CD14-positive monocyte (primary cell): ENCODE measurements at regions not wholly inside any gene's neighbourhood (a gene's known extent, or its start where the extent isn't known, plus 50 kb on each side); places are given as distances from the start of the nearest gene placed in this dataset.

ENCODE experiments used
- DNase-seq, 3 donors: peaks; one replicate each; pipeline ENCODE4 v3.0.0-alpha.2; 2011 to 2022
- H2AFZ ChIP-seq: 2 replicates; pipeline ENCODE4 v1.6.0; 2012; ENCODE audit warnings: mild to moderate bottlenecking, low read depth, low read length, inconsistent platforms; ENCODE audit not compliant: insufficient read depth, poor library complexity, severe bottlenecking
- H3K27ac ChIP-seq, 2 donors: 1 replicate in 1 of 2; 2 replicates in 1 of 2; pipeline ENCODE4 v1.5.1; 2012 to 2013; ENCODE audit warnings: low read length in 2 of 2, control low read depth in 1 of 2, inconsistent platforms in 1 of 2, low read depth in 1 of 2, mild to moderate bottlenecking in 1 of 2
- H3K27me3 ChIP-seq, 2 donors: one replicate each; pipeline versions ENCODE4 v1.6.0 to v1.6.1; 2011 to 2013; ENCODE audit warnings: low read length in 2 of 2; ENCODE audit not compliant: control insufficient read depth in 2 of 2, insufficient read depth in 2 of 2
- H3K36me3 ChIP-seq, 2 donors: replicated peaks in 1 of 2; 1 replicate in 1 of 2; 2 replicates in 1 of 2; pipeline versions ENCODE4 v1.5.1 to v1.6.1; 2012 to 2013; ENCODE audit warnings: low read length in 2 of 2, control low read depth in 1 of 2, inconsistent platforms in 1 of 2, mild to moderate bottlenecking in 1 of 2; ENCODE audit not compliant: insufficient read depth in 2 of 2, control insufficient read depth in 1 of 2
- H3K4me1 ChIP-seq, 2 donors: 1 replicate in 1 of 2; 2 replicates in 1 of 2; pipeline versions ENCODE4 v1.5.1 to v1.6.1; 2012 to 2013; ENCODE audit warnings: low read length in 2 of 2, control low read depth in 1 of 2, inconsistent platforms in 1 of 2, mild to moderate bottlenecking in 1 of 2, moderate library complexity in 1 of 2; ENCODE audit not compliant: insufficient read depth in 2 of 2, control insufficient read depth in 1 of 2
- H3K4me2 ChIP-seq: replicated peaks from 2 replicates; pipeline ENCODE3; 2012; ENCODE audit warnings: low read length, moderate library complexity, mild to moderate bottlenecking; ENCODE audit not compliant: poor library complexity, severe bottlenecking; ENCODE audit errors: extremely low read depth
- H3K4me3 ChIP-seq, 3 experiments: fragments of 200-600 bp in 1 of 3; sonication (generic) in 1 of 3; replicated peaks in 1 of 3; 1 replicate in 2 of 3; 2 replicates in 1 of 3; pipeline ENCODE4 v1.5.1; 2011 to 2013; ENCODE audit warnings: low read length in 3 of 3, mild to moderate bottlenecking in 3 of 3, control low read depth in 2 of 3, low read depth in 2 of 3, inconsistent platforms in 1 of 3, moderate library complexity in 1 of 3
- H3K79me2 ChIP-seq: 2 replicates; pipeline ENCODE4 v1.6.0; 2012; ENCODE audit warnings: mild to moderate bottlenecking, control low read depth, inconsistent platforms, low read length, moderate library complexity; ENCODE audit not compliant: insufficient read depth
- H3K9ac ChIP-seq: 2 replicates; pipeline ENCODE4 v1.6.0; 2017; ENCODE audit warnings: low read length, mild to moderate bottlenecking; ENCODE audit not compliant: insufficient read depth, poor library complexity, severe bottlenecking
- H3K9me3 ChIP-seq, 2 donors: replicated peaks in 1 of 2; 1 replicate in 1 of 2; 2 replicates in 1 of 2; pipeline versions ENCODE4 v1.5.1 to v1.6.1; 2012 to 2013; ENCODE audit warnings: low read length in 2 of 2, control low read depth in 1 of 2; ENCODE audit not compliant: control insufficient read depth in 1 of 2, insufficient read depth in 1 of 2
- H4K20me1 ChIP-seq: 2 replicates; pipeline ENCODE4 v1.6.0; 2012; ENCODE audit warnings: mild to moderate bottlenecking, low read length, control low read depth, moderate library complexity; ENCODE audit not compliant: insufficient read depth
- H3K27ac Mint-ChIP-seq, 7 donors: one replicate each; pipeline ENCODE4 v1.8.0; 2020; ENCODE audit warnings: mild to moderate bottlenecking in 7 of 7, mixed read lengths in 7 of 7, moderate library complexity in 6 of 7, inconsistent platforms in 2 of 7
- H3K27me3 Mint-ChIP-seq, 3 donors: one replicate each; pipeline ENCODE4 v1.8.0; 2021 to 2022; ENCODE audit warnings: low read depth in 3 of 3, mild to moderate bottlenecking in 3 of 3, mixed read lengths in 3 of 3, moderate library complexity in 3 of 3, inconsistent platforms in 1 of 3
- H3K36me3 Mint-ChIP-seq, 2 donors: one replicate each; pipeline ENCODE4 v1.8.0; 2020; ENCODE audit warnings: mixed read lengths in 2 of 2, inconsistent platforms in 1 of 2, mild to moderate bottlenecking in 1 of 2
- H3K4me1 Mint-ChIP-seq: one replicate; pipeline ENCODE4 v1.8.0; 2020; ENCODE audit warnings: mild to moderate bottlenecking, mixed read lengths
- H3K4me3 Mint-ChIP-seq, 2 donors: one replicate each; pipeline ENCODE4 v1.8.0; 2020; ENCODE audit warnings: mild to moderate bottlenecking in 2 of 2, mixed read lengths in 2 of 2, moderate library complexity in 1 of 2
- H3K9me3 Mint-ChIP-seq, 7 donors: one replicate each; pipeline ENCODE4 v1.8.0; 2020 to 2022; ENCODE audit warnings: mixed read lengths in 7 of 7, mild to moderate bottlenecking in 6 of 7, moderate library complexity in 6 of 7, inconsistent platforms in 2 of 7
- CTCF ChIP-seq: fragments of 200-600 bp; IDR thresholded peaks from one replicate; pipeline ENCODE4 v1.8.0; 2022; ENCODE audit warnings: antibody characterized with exemption, mild to moderate bottlenecking
- WGBS: methylation state at CpG from one replicate; pipeline ENCODE4 v1.1.5; 2013; ENCODE audit warnings: missing lambda C conversion rate; ENCODE audit not compliant: insufficient coverage; 5-methylcytosine and 5-hydroxymethylcytosine counted together
- intact Hi-C, 2 donors: fragments of 100-400 bp; cut with micrococcal nuclease; formaldehyde crosslinking; loops; one replicate each; pipeline versions ENCODE4 v1.15.0 to v1.15.1; 2023

- no peak for TF ChIP-seq CTCF
- Histone ChIP-seq H4K20me1 (no peaks in the 10 kb centered on the region), H3K27me3 (peaks cover 0 to 9% of the 10 kb centered on the region in 2 donors), H3K4me1 (no peaks in the 10 kb centered on the region), H3K36me3 (no peaks in the 10 kb centered on the region), H3K79me2 (no peaks in the 10 kb centered on the region), H3K4me3 (no peak overlapping the region), H3K9ac (no peak overlapping the region), H3K27ac (no peak overlapping the region), H3K4me2 (no peak overlapping the region), H3K9me3 (peaks cover 9 to 10% of the 10 kb centered on the region in 2 donors), H2AFZ (no peak overlapping the region)
- H3K9me3 Mint-ChIP-seq, result peaks cover 4 to 14% (median 8%) of the 10 kb centered on the region in 7 donors
- intact Hi-C loops, result no loop called here
- H3K27me3 Mint-ChIP-seq, result peaks cover 8 to 23% (median 21%) of the 10 kb centered on the region in 3 donors
- no peaks in the 10 kb centered on the region for H3K36me3 Mint-ChIP-seq
- H3K27ac Mint-ChIP-seq, result no peak overlapping the region
- 93% methylated on average over 2 of the region's 7 CpGs for WGBS
- no peak for DNase-seq
- H3K4me1 Mint-ChIP-seq, result no peaks in the 10 kb centered on the region
- no peak overlapping the region for H3K4me3 Mint-ChIP-seq
Observed at GRCh38 chr6:168937054-168937453, 316.6 kb downstream of the THBS2 start.

GRCh38 chr6:168935628-168936010 is 318.0 kb downstream of the THBS2 start:
- H3K27ac Mint-ChIP-seq, result no peak overlapping the region
- 20% methylated on average over 5 of the region's 10 CpGs for WGBS
- H3K79me2 ChIP-seq, result no peaks in the 10 kb centered on the region

More at GRCh38 chr6:168935628-168936010, 318.0 kb downstream of the THBS2 start:
- Histone ChIP-seq H3K27me3 (peaks cover 0 to 9% of the 10 kb centered on the region in 2 donors), H3K36me3 (no peaks in the 10 kb centered on the region), H3K4me1 (no peaks in the 10 kb centered on the region), H3K27ac (no peak overlapping the region), H4K20me1 (no peaks in the 10 kb centered on the region), H3K9me3 (peaks cover 21 to 22% of the 10 kb centered on the region in 2 donors), H2AFZ (no peak overlapping the region), H3K4me3 (no peak overlapping the region), H3K4me2 (no peak overlapping the region), H3K9ac (no peak overlapping the region)
- DNase-seq, result no peak
- Mint-ChIP-seq H3K9me3 (peaks cover 4 to 20% (median 11%) of the 10 kb centered on the region in 7 donors), H3K36me3 (no peaks in the 10 kb centered on the region), H3K27me3 (peaks cover 8 to 21% (median 21%) of the 10 kb centered on the region in 3 donors), H3K4me1 (no peaks in the 10 kb centered on the region), H3K4me3 (no peak overlapping the region)
- intact Hi-C loops, result no loop called here
- TF ChIP-seq CTCF, result no peak
